Stimulated activated naive CD8-positive, alpha-beta T cell treated with anti-CD3 and anti-CD28 coated beads, Interleukin-15, Interleukin-2, amounts not matched to agents 100 U/mL and 50 U/mL, for 24 hours (primary cell): ENCODE measurements at regions not wholly inside any gene's neighbourhood (a gene's known extent, or its start where the extent isn't known, plus 50 kb on each side); places are given as distances from the start of the nearest gene placed in this dataset.

Experiments used
- ATAC-seq: fragments of 150-1000 bp; cut with Tn5 transposase; one replicate; pipeline ENCODE4 v1.10.0; 2021
- DNase-seq: peaks from one replicate; pipeline ENCODE4 v3.0.0; 2021

DNA sequence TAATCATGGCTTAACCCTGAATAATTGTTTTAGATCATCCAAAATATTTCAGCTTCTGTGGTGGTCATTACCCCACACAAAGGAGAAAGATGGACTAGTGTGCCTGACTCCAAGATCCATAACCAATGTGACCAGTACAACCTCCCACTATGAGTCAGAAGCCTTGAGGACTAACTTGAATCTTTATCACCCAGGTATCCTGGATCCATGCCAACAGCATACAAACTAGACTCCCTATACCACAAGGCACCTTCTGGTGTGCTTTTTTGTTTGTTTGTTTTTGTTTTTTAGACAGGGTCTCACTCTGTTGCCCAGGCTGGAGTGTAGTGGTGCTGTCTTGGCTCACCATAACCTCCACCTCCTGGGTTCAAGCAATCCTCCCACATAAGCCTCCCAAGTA, 317.7 kb downstream of the VPS13C start:
- no peak for DNase-seq
- no peak for ATAC-seq

DNA sequence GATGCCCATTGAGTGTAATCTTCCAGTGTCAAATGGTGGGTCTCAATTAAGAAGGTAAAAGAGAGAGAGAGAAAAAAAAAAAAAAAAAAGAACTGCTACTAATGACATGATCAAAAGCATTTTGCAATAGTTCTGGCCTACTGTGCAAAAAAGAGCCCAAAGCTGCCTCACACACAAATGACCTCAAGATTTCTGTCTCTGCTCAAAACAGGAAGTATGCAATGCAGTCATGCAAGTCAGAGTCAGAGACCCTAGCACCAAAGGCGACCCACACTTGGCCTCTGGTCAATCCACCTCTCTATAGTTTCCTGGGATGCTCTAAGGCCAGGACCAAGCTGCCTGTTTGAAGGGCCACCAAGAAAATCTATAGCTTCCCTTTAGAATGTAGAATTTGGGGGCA, 323.5 kb downstream of the VPS13C start:
- DNase-seq (no peak), ATAC-seq (no peak)

DNA sequence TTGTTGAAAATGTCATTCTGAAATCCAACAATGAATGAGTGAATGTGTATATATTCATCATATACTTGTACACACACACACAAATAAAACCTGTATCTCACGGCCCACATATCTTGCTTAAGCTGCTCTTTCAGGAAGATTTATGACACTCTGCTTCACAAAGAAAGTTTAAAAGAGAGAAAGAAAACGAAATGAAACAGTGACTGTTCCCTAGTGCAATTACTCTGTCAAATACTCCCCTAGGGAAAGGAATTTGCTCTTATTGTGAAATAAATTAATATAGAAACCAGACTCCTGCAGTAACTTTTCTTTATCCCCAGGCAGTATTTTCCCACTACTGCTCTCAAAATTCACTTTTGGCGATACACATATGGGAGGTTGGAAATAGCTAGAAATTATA, 329.1 kb downstream of the VPS13C start:
- DNase-seq: no peak

DNA sequence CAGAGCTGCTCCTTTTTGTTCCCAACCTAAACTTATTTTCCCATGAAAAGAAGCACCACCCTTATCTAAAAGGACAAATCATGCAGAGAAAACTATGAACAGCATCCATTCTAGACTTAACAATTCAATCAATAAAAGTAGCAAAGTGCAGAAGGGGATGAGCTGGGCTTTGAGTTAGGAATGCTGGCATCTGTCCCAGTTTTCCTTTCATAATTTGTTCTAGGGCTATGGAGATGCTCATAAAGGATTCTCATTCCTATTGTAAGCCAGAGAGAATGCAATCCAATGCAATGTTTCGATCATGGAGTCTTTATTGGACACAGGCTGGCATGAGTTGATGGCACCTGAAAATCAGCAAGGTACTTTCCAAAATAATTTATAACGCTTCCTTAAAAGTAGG, 330.6 kb downstream of the VPS13C start:
- ATAC-seq: no peak
- DNase-seq: no peak

More for the DNA sequence above, 329.1 kb downstream of the VPS13C start:
- no peak for ATAC-seq

DNA sequence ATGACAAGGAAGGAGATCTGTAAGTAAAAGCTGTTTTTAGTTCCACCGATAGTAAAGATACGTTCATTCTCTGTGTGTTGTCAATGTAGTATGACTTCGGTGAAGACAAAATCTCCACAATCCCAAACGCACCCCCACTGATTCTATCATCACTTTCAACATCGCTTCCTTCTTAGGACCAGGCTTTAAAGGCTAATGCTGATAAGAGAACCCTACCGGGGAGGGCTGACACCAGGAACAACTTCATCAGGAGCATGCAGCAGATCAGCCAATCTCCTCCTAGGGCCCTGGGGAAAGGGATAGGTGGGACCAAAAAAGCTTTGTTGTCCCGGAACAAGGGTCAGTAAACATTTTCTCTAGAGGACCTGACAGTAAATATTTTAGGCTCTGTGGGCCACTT, 334.1 kb downstream of the VPS13C start:
- no peak for ATAC-seq
- DNase-seq: no peak

DNA sequence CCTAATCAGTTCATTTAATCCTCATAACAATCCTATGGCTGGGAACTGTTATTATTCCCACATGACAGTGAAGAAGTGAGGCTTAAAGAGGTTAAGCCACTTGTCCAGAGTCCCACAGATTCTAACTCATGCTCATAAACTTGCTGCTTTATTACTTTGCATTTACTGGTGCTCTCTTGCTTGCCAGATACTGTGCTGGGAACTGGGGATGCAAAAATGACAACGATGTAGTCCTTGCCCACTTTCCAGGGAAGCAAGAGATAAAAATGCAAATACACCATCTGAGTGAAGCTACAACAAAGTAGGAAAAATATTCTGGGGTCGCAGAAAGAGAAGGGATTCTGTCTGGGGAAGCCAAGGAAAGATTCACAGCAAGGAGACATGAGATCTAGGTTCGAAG, 335.0 kb downstream of the VPS13C start:
- no peak for DNase-seq
- ATAC-seq: no peak

DNA sequence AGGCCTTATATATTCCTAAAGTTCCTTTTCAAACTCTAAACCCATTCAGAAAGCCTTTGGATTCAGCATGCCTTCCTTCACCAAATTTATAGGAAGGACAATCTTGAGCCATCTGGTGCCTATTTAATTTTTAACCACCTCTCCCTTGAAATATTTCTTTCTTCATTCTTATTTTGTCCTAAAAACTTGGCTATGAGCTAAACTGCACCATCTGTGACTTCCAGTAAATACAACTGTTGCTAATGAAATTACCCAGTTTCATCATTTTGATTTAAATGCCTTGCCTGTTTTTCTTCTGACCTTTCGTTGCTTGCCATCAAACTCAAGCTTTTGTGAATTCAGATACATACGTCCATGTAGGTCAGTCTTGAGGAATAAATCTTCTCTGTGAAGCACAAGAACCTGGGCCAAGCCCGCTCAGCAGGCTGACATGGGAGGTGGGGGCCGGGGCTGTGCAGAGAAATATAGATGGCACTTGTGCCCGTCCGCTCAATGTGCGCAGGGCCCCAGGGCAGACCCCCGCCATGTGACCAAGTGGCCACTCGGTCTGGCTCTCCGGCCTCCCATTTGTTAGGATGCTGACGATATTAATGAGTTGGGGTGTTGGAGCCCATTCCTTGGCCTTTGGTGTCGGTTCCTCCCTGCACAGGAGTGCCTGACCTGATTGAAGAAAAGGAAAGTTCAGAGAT, 335.9 kb downstream of the VPS13C start:
- DNase-seq (no peak), ATAC-seq (no peak)

DNA sequence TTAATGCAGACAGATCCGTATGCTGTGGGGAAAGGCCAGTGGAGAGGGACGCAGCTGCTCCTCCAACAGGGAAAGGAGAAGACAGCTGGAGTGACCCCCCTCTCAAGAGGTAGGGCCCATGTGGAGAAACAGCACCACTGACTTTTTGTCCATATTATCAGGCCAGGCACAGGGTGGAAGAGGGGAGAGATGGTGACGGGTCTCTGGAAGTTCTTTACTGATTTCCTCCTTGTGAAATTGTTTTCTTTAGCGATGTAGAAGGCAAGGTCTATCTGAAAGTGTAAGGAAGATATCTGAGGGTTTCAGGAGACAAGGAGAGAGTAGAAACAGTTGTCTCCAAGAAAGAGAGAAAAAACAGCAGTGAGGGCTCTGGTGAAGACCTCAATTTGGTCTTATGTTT, 338.8 kb downstream of the VPS13C start:
- ATAC-seq (no peak), DNase-seq (no peak)

DNA sequence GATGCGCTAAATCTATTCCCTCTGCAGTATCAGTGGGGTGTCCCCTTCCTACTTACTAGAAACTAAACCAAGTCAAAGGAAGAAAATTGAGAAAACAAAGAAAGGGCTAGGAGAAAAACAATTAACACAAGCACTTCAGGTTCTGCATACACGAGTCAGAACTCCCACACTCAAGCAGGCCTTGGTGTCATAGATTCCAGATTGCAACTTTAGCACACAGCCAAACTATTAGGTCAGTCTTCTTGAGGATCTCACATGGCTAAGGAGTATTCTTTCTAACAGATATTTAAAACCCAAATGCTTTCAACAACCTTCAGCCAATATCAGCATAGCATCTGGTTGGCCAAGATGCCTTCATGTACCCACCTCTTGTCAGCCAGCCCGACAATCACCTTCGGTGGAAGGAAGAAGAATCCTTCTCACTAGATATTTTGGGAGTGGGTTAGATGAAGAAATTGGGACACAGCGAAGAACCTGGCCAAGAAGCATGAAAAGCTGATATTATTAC, 340.0 kb downstream of the VPS13C start:
- no peak for ATAC-seq

DNA sequence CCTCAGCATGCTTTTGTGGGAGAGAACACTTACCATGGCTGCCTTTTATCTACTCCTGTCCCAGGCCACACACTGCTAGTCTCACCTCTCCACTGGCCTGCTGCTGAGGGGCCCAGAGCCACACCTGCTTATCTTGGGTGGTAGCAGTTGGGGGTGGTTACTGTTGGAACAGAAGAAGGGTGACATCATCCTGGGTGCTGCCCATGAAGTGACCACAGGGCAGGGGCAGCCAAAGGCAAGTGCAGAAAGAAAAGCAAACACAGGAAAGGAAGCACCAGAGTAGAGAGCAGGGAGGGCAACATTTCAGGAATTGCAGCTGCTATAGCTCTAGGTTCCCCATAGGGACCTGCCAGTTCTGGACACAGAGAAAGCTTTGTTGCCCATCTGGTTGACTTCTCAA, 345.2 kb downstream of the VPS13C start:
- no peak for ATAC-seq
- no peak for DNase-seq

More for the DNA sequence above, 340.0 kb downstream of the VPS13C start:
- no peak for DNase-seq

DNA sequence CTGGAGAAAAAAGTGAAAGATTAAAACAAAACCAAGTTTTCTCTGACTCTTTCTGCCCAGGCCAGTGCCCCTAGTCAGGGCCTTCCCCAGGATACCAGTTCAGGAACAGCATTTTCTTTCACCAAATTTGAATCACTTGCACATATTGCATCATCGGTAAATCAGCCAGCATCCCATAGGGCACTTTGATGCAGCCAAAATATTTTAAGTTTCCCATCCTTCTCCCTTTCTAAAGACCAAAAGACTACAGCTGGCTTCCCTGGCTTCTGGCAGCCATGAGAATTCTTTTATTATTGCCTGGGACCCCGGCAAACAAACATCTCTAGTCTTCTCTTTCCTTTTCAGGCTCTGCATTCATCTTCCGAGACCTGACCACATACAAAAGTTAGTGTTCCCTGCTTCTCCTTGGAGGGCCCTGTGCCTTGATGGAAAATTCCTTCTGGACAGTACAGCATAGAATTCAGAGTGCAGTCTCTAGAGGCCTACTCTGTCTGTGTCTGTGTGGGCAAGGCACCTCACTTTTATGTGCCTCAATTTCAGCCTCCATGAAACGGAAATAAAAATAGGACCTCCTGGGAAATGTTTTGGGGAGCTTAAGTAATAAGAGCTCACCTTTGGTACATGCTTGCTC, 348.0 kb downstream of the VPS13C start:
- DNase-seq (no peak), ATAC-seq (no peak)

DNA sequence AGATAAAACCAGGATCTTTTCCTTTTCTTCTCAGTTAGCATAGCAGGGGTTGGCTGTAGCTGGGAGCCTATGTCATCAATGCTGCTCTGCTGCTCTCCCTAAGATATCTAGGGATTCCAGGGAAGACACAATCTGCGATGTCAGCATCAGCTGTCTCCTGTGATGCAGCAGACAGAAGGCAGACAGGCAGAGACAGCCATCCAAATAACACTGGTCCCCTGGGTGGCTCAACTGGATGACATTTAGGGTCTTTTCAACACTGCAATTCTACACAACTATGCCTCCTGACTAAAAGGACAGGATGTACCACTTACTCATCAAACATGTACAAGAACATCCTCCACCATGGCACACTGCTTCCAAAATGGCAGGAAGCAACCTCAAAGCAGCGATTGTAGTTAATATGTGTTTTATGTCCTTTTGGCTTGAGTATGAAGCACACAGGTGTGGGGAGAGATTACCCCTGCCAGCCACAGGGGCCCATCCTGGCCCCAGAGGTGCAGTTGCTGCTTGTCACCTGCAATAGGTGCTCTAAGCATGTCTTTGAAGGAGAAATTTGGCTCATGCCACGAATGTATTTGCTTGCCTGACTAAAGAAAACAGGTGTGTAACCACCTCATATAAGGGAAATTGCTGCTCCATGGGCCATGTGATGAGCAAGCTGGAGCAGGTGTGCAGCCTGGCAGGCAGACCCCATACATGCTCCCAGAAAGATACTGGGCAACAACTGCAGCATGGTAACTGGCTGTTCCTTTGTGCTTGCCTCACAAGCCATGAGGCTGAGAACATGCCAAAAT, 357.8 kb downstream of the VPS13C start:
- DNase-seq (no peak), ATAC-seq (no peak)

DNA sequence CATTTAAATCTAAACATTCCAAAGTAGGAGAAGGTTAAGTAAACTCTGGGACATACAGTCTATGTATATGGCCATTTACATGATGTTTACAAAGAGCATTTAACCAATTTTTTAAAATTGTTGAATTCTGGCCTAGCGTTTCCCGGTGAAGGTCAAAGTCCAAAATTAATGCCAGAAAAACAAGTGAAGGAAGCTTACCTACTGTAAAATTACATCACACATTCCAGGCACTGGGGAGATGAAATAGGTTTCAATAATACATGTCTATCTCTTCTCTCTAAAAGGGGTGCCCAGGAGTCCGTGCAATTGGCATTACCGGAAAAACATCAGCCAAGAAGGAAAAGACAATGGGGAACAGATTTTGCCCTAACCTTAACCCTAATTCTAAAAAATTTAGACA, 358.8 kb downstream of the VPS13C start:
- ATAC-seq (no peak), DNase-seq (no peak)

DNA sequence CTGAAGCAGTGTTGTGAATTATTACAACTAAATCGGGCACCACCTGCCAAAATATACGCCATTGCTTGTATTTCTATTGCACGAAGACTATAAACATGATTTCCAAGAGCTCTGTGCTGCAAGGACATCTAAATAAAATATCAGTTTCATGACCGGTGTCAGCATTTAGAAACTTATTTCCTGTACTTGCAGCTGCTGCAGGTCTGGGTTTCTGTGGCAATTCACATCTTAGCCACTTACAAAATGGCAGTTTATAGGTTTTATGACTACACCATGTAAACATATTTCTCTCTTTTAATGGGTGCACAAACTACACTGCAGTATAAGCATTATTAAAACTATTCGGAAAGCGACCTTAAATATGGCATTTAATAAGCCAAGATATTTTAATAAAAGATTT, 359.4 kb downstream of the VPS13C start:
- DNase-seq (no peak), ATAC-seq (no peak)

DNA sequence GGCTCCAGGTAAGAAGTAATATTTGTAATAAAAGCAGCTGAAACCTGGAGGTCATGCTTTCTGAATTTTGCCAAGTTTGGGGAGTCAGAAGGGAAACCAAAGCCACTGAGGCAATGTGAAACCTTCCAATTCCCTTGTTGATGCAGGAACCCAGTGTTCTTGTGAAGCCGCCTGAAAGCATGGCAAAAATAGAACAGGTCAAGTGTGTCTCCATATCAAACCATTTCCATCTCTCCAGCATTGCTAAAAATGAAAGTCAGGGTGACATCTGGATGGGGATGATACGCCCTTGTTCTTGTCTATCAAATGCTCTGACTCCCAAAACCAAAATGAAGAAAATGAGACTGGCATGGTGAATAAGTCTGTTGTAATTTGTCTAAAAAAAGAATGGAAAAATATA, 362.5 kb downstream of the VPS13C start:
- DNase-seq (no peak), ATAC-seq (no peak)

DNA sequence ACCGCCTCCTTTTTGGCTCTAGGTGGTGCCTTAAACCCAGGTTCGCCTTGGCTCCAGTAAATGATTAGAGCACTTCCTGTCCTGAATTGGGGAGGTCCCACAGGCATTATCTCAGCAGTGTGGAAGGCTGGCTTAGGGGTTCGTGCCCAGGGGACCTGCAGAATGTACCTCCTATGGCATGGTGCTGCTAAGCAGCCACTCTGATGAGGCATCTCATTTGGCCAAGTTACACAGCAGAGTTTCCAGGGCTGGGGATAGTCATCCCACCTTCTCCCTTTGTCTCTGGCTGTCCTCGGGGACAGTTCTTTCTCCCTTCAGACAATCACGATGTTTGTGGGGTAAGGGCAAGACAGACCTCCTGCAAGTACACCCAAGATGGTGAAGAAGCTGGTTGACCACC, 371.2 kb downstream of the VPS13C start:
- DNase-seq (no peak), ATAC-seq (no peak)

DNA sequence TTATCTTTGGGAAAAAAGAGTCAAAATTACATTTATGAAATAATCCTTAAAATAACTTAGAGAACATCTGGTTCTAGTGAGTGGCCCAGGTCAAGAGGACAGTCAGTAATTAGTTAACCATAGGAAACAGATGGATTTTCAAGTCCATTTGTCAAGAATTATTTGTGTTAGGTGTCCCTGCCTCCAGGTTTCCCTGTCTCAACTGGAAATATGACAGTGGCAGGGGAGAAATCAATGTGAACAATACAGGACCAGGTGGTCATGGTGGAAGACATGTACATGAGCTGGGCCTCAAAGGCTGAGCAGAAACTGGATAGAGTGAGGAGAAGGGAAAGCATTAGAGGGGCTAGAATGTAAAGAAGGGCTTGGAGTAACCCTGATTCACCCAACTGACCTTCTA, 372.6 kb downstream of the VPS13C start:
- ATAC-seq: no peak

DNA sequence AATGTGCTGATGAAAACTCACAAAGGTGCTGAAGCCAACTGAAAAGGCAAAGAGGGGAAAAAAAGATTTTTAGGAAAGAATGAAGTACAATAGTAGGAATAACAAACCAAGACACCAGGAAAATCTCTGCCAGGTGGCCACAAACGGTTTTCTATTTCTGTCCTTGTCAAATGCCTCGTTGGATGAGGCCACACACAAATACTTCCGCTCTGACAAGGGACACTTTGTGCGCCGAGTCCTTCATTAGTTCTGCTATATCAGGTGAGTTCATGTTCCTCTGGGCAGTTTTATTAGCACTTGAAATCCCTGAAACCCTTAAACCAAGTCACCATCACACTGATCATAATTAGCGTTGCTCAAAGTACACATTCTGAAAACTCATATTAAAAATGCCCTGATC, 373.1 kb downstream of the VPS13C start:
- ATAC-seq (no peak), DNase-seq (no peak)

More for the DNA sequence above, 372.6 kb downstream of the VPS13C start:
- DNase-seq: no peak

DNA sequence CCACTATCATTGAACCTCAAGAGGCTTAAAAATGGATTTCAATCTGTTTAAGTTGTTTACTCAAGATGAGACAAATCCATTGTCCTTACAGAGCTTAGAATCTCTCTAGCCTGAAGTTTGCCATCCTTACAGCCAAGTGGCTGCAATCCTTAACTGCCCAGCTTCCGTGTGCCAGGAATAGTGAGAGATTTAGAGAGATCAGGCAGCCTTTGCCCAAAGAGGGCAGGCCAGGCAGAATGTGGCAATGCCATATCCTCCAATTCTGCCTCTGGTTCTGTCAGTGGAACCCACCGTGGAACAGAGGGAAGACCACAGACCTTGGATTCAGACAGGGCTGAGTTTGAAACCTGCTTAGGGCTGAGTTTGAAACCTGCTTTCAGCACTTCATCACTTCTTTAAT, 374.3 kb downstream of the VPS13C start:
- ATAC-seq: no peak
- DNase-seq: no peak

DNA sequence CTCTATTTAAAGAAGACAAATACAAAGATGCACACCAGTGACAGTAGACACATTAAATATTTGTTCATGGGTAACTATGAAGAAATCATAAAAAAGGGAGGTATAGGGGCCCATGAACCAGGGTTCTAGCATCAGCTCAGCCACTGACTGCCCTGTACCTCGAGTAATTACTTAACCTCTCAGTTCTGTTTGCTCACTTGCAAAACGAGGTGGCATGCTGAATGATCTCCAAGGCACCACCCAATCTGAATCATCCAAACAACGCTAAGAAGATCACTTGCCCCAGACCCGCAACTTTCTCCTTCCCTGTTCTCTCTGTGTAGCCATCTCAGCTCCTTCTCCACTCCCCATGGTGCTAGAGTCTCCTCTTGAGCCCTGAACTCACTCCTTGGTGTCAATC, 374.7 kb downstream of the VPS13C start:
- DNase-seq (no peak), ATAC-seq (no peak)

DNA sequence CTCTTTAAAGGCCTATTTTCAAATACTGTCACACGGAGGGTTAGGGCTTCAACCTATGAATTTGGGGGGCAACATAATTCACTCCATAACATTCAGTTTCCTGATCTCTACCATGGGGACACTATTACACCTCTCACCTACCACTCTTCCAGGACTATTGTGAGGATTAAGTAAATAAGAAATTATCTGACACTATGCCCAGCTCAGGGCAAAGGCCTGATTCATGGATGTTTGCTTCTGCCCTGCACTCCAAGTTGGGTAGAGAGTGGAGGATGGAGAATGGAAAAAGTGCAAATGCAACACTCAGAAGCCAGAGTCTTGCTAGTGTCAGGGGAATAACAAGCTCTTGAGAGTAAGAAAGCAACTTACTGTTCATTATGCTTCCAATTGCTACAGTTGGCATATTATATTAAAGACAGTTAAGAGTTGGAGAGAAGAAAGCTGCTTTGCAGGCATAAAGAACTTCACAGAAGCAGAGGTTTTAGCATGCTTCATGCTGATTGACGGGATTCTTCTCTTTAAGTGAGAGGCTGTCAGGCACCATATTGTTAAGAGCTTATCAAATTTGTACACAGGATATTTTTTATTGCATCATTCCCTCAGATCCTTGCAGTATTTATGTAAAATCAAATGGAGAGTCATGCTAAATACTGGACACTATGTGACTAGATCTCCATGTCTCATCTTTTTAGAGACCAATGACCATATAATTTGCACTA, 375.3 kb downstream of the VPS13C start:
- ATAC-seq (no peak), DNase-seq (no peak)

DNA sequence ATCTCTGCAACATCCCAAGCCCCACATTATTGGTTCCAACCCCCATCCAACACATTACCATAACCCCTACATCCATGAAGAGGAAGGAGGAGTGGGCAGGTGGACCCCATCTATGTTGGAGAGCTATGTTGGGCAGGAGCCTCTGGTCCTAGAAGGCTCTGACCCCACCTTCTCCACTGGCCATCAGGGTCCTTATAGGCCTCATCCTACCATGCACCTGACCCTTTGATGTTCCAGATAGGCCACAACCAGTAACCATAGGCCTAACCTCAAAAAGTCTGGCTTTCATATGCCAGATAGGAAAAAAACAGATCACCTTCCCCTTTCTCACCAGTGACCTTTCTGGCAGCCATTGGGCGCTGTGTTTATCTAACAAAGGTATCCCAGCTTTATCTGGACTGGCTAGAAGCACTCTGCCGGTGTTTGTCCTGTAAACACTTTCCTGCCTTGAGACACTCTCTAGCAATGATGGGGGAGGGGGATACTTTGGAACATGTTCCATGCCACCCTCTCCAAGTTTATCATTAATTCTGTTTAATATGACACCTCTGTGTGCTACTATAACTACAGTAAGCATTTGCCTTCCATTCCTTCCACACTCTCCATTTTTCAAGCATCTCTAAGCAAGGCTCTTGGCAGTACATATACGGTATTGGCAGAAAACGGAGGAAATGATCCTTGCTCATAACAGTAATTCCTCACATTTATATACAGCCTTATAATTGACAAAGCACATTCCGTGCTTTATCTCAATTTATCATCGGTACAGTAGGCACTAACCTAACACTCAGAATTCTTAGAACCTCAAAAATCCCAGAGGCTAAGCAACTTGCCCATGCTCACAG, 377.1 kb downstream of the VPS13C start:
- DNase-seq (no peak), ATAC-seq (no peak)
